COR-L47 (cell line): ENCODE measurements at regions not wholly inside any gene's neighbourhood (a gene's known extent, or its start where the extent isn't known, plus 50 kb on each side); places are given as distances from the start of the nearest gene placed in this dataset.
"Not testable (repeated sequence)": the region's sequence is repeated elsewhere in the genome, so short reads cannot be mapped to it uniquely, and the experiment has no call there.

Source experiments
- DNase-seq: peaks from one replicate; lab custom pipeline; 2025; lab: John Stamatoyannopoulos, UW

GRCh38 chr5:104456122-104456521 is 893.5 kb upstream of the NUDT12 start:
- no peak for DNase-seq

DNA sequence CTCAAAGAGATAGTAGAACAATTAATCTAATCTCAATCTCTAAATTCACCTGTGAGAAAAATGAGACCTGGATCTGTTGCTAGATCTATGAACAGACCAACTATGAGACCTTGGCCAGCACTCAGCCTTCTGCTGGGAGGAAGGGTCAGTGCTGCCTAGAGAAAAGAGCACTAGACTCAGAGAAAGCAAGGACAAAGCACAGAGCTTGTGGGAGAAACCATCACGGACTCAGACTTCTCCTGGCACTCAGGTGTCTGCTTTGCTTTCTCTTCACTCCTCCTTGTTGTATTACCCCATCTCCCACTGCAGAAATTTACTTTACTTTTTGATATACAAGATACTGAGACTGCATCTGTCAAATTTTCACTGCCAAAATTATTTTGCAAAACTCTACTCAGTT is 890.0 kb upstream of the NUDT12 start:
- no peak for DNase-seq

DNA sequence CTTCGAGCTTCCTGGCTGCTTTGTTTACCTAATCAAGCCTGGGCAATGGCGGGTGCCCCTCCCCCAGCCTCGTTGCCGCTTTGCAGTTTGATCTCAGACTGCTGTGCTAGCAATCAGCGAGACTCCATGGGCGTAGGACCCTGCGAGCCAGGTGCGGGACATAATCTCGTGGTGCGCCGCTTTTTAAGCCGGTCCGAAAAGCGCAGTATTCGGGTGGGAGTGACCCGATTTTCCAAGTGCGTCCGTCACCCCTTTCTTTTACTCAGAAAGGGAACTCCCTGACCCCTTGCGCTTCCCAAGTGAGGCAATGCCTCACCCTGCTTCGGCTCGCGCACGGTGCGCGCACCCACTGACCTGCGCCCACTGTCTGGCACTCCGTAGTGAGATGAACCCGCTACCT is 889.3 kb upstream of the NUDT12 start:
- DNase-seq: not testable (repeated sequence)

- DNase-seq: no peak
Observed at GRCh38 chr5:104444656-104445055, 882.1 kb upstream of the NUDT12 start.

GRCh38 chr5:104443706-104444105 is 881.1 kb upstream of the NUDT12 start:
- no peak for DNase-seq

GRCh38 chr5:104431981-104432380 is 869.4 kb upstream of the NUDT12 start:
- no peak for DNase-seq

DNA sequence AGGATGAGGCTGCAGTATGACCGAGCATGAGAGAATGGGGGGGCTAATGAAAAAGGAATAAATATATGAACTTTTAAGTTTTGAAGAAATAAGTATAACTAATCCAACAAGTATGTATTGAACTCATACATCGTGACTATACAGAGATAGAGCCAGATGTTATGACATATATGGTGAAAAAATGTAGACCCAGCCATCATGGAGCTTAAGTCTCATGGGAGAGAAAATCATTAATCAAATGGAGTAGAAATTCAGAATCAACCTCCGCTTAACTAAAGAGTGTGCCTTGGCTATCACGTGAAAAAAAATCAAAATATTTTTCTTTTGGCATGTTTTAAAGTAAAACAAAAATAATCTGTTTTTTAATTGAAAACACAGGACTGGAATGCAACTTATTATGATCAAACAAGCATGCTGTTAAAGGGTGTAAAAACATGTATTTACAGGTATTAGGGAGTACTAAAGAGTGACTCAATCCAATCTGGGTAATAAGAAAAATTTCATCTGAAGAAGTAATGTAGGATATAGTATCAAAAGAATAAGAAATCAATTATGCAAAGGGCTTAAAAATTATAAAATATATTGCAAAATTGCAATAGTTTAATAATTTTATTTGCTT is 868.5 kb upstream of the NUDT12 start:
- no peak for DNase-seq

DNA sequence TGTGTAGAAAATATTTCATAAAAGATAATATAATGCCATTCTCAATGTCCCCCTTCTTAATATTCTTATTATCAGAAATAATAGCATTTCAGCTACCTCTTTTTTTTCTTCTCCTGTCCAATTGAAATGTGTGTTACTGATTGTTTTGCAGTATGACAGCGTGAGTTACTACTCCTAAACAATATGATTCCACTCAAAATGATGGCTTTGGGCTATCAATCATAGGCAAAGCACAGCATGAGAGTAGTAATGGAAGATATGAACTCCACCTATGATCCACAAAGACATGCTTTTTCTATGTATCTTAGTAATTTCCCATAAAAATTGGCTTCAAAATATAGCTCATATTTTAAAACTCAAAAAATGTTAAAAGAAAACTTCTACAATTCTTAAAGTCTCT is 867.3 kb upstream of the NUDT12 start:
- no peak for DNase-seq

DNA sequence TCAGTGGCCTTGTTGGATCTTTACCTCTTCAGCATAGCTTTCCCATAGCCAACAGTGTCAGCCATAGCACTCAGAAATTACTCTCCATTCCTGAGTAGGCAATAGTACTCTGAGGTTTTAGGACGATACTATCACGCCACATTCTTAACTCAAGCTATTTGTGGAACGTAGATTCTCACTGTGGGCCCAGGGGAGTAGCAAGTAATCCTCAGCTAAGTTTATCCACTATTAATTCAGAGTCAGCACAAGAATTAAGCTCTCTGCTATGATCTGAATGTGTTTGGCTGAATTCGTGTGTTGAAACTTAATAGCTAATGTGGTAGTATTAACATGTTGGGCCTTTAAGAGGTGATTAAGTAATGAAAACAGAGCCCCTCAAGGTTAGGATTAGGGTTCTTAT is 858.8 kb upstream of the NUDT12 start:
- DNase-seq: no peak

GRCh38 chr5:104418056-104418455 is 855.5 kb upstream of the NUDT12 start:
- no peak for DNase-seq

GRCh38 chr5:104412649-104413240 is 850.2 kb upstream of the NUDT12 start:
- DNase-seq: peak; percentile 9

DNA sequence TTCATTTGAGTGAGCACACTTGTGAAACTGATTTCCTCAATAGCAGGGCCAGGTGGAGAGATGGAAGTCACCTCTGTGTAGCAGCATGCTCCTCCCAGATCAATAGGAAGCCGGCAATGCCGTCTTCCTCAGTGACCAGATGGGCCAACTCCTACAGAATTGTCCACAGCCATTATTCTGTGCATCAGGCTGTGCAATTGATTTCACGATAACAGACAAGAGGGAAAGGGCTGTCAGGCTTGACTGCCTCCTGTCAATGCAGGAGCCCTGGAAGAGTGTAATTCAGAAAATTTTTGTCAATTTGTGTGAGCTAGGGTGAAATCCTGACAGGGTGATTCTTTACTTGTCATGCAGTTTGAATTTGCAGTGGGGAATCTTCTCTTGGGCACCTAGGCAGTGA is 838.4 kb upstream of the NUDT12 start:
- no peak for DNase-seq

DNA sequence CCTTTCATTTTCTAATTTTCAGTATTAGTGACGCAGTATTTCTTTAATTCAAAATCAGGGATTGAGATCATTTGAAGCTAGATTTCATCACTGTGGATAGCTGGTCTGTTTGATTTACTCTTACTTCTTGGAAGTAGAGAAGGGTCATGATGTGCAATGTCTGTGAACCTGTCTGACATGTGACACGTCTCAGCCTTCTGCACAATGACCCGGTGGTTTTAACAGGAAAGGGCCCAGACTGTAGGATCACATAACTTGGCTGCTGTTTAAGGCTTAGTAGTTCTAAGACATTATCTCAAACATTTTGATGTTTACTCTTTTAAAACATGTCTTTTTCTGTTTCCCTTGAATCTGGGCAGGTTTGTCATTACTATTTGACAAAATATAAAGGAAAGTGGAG is 823.3 kb upstream of the NUDT12 start:
- DNase-seq: no peak

DNA sequence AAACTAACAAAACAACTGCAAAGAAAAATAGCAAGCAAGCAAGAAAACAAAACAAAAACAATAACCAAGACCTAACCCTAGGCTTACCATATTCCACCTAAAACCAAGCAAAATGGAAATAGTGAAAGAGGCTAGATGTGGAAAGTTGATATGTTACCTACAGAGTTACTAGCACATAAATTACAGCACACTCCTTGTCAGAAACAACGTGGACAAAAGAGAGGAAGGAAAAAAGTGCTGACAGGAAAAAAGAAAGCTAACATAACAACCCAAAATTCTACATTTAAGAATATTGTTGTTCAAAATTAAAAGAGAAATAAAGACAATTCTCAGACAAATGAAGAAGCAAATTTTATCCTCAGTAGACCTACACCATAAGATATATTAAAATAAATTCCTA is 812.8 kb upstream of the NUDT12 start:
- DNase-seq: no peak

- no peak for DNase-seq
Observed at GRCh38 chr5:104372796-104373195, 810.2 kb upstream of the NUDT12 start.

- no peak for DNase-seq
Observed at GRCh38 chr5:104372376-104372775, 809.8 kb upstream of the NUDT12 start.

GRCh38 chr5:104370523-104370922 is 807.9 kb upstream of the NUDT12 start:
- no peak for DNase-seq

- DNase-seq: no peak
Observed at GRCh38 chr5:104367978-104368377, 805.4 kb upstream of the NUDT12 start.

GRCh38 chr5:104363567-104363966 is 801.0 kb upstream of the NUDT12 start:
- DNase-seq: no peak

GRCh38 chr5:104361932-104362331 is 799.3 kb upstream of the NUDT12 start:
- no peak for DNase-seq

- no peak for DNase-seq
Observed at GRCh38 chr5:104355350-104355749, 792.8 kb upstream of the NUDT12 start.

GRCh38 chr5:104353371-104353770 is 790.8 kb upstream of the NUDT12 start:
- DNase-seq: no peak

- DNase-seq: no peak
Observed at GRCh38 chr5:104352954-104353353, 790.4 kb upstream of the NUDT12 start.

DNA sequence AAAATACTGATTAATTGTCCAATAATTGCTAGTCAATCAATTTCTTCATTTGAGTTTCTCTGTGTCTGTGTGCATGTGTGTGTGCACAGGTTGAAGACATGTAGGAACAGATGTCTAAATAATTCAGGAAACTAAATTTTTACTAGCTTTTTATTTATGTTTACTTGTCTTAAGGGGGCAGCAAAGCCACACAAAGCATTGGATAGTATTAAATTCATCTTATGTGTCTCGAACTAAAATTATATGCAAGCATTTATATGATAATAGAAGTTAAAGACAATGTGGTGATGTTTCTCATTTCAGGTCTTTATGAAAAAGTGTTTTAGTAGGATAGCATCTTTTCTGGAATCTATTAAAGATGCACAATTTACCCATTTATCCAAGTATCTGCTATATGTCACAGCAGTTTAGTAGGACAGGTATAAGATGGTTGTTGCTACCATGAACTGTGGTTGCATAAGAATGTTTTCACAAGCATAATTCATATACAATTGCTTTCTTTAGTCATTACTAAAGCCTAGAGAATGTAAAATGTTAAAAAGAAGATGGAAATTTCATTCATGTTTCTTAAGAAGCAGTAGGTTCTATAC is 784.6 kb upstream of the NUDT12 start:
- peak; percentile 54 for DNase-seq
